ENCODE measurements at regions not wholly inside any gene's neighbourhood (a gene's known extent, or its start where the extent isn't known, plus 50 kb on each side); places are given as distances from the start of the nearest gene placed in this dataset.

DNA sequence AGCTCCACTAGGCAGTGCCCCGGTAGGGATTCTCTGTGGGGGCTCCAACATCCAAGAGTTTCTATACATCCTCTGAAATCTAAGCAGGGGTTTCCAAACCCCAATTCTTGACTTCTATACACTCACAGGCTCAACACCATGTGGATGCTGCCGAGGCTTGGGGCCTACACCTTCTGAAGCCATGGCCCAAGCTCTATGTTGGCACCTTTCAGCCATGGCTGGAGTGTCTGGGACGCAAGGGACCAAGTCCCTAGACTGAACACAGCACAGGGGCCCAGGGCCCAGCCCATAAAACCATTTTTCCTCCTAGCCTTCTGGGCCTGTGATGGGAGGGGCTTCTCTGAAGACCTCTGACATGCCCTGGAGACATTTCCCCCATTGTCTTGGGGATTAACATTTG is 511.8 kb downstream of the TRAM1L1 start:
- Histone ChIP-seq H3K4me3 (no peak overlapping the region), H3K4me1 (ENCODE audit: control insufficient read depth in 5 of 5, insufficient read depth in 5 of 5, low read length in 5 of 5) (no peaks in the 10 kb centered on the region), H3K9me3 (ENCODE audit: control insufficient read depth in 4 of 4, insufficient read depth in 3 of 4, low read length in 3 of 4) (peaks cover 0 to 3% (median 1%) of the 10 kb centered on the region in 4 donors), H3K9ac (ENCODE audit: insufficient read depth in 1 of 2, low read length in 2 of 2) (no peak overlapping the region), H3K27ac (ENCODE audit: low read depth in 1 of 2, low read length in 1 of 2) (no peak overlapping the region), H3K36me3 (ENCODE audit: control insufficient read depth in 4 of 4, insufficient read depth in 4 of 4, low read length in 4 of 4) (no peaks in the 10 kb centered on the region), H3K27me3 (ENCODE audit: control insufficient read depth in 3 of 3, insufficient read depth in 3 of 3, low read length in 2 of 3) (no peaks in the 10 kb centered on the region)
- 50 to 73% methylated on average over 3 of the region's 3 CpGs for WGBS, 2 donors
- ATAC-seq (ENCODE audit: insufficient read depth, low FRiP score), result no peak
- DNase-seq, result no peak
- TF ChIP-seq, protein P1, sequence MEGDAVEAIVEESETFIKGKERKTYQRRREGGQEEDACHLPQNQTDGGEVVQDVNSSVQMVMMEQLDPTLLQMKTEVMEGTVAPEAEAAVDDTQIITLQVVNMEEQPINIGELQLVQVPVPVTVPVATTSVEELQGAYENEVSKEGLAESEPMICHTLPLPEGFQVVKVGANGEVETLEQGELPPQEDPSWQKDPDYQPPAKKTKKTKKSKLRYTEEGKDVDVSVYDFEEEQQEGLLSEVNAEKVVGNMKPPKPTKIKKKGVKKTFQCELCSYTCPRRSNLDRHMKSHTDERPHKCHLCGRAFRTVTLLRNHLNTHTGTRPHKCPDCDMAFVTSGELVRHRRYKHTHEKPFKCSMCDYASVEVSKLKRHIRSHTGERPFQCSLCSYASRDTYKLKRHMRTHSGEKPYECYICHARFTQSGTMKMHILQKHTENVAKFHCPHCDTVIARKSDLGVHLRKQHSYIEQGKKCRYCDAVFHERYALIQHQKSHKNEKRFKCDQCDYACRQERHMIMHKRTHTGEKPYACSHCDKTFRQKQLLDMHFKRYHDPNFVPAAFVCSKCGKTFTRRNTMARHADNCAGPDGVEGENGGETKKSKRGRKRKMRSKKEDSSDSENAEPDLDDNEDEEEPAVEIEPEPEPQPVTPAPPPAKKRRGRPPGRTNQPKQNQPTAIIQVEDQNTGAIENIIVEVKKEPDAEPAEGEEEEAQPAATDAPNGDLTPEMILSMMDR (IDR thresholded peaks at IDR 0.05; ENCODE audit: control extremely low read depth, extremely low read depth), result no peak

GRCh38 chr4:116561768-116562167 is 523.6 kb downstream of the TRAM1L1 start:
- H3K9ac ChIP-seq (ENCODE audit: insufficient read depth in 1 of 2, low read length in 2 of 2), result no peak overlapping the region
- H3K4me3 ChIP-seq, result no peak overlapping the region
- peak in 1 of 3 donors; percentile 1 for DNase-seq
- no peaks in the 10 kb centered on the region for H3K4me1 ChIP-seq (ENCODE audit: control insufficient read depth in 5 of 5, insufficient read depth in 5 of 5, low read length in 5 of 5)
- ATAC-seq (ENCODE audit: insufficient read depth, low FRiP score), result no peak
- H3K9me3 ChIP-seq (ENCODE audit: control insufficient read depth in 4 of 4, insufficient read depth in 3 of 4, low read length in 3 of 4), result peaks cover 0 to 3% (median 1%) of the 10 kb centered on the region in 4 donors
- TF ChIP-seq, protein P1 (IDR thresholded peaks at IDR 0.05; ENCODE audit: control extremely low read depth, extremely low read depth), result no peak
- no peak overlapping the region for H3K27ac ChIP-seq (ENCODE audit: low read depth in 1 of 2, low read length in 1 of 2)
- H3K36me3 ChIP-seq (ENCODE audit: control insufficient read depth in 4 of 4, insufficient read depth in 4 of 4, low read length in 4 of 4), result no peaks in the 10 kb centered on the region
- no peaks in the 10 kb centered on the region for H3K27me3 ChIP-seq (ENCODE audit: control insufficient read depth in 3 of 3, insufficient read depth in 3 of 3, low read length in 2 of 3)

- Histone ChIP-seq H3K27ac (ENCODE audit: low read depth in 1 of 2, low read length in 1 of 2) (no peak overlapping the region), H3K9me3 (ENCODE audit: control insufficient read depth in 4 of 4, insufficient read depth in 3 of 4, low read length in 3 of 4) (no peaks in the 10 kb centered on the region), H3K36me3 (ENCODE audit: control insufficient read depth in 4 of 4, insufficient read depth in 4 of 4, low read length in 4 of 4) (no peaks in the 10 kb centered on the region), H3K4me1 (ENCODE audit: control insufficient read depth in 5 of 5, insufficient read depth in 5 of 5, low read length in 5 of 5) (no peaks in the 10 kb centered on the region), H3K9ac (ENCODE audit: insufficient read depth in 1 of 2, low read length in 2 of 2) (no peak overlapping the region), H3K27me3 (ENCODE audit: control insufficient read depth in 3 of 3, insufficient read depth in 3 of 3, low read length in 2 of 3) (no peaks in the 10 kb centered on the region), H3K4me3 (no peak overlapping the region)
- TF ChIP-seq, protein P1 (IDR thresholded peaks at IDR 0.05; ENCODE audit: control extremely low read depth, extremely low read depth), result no peak
- DNase-seq (no peak), ATAC-seq (ENCODE audit: insufficient read depth, low FRiP score) (no peak)
- WGBS, 2 donors, result 40 to 57% methylated on average over 1 of the region's 1 CpG
Observed at GRCh38 chr4:116551806-116552205, 533.6 kb downstream of the TRAM1L1 start.

DNA sequence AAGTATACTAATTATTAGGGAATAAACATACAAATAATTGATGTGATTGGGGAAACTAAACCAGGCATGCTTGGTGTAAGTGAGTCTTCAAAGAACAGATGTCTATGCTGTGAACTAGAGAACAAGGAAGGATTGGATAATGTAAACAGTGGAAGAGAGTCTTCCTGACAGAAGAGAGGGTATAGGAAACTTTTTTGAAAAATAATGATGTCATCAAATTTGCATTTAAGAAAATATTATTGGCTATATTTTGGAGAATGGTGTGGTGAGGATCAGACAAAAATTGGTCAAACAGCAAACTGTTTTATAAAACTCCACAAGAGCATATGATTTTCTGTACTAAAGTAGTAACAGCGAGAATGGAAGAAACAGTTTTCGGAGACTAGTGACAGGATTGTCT is 537.7 kb downstream of the TRAM1L1 start:
- no peak overlapping the region for H3K4me3 ChIP-seq
- ATAC-seq (ENCODE audit: insufficient read depth, low FRiP score) (no peak), DNase-seq (no peak)
- TF ChIP-seq, protein P1 (IDR thresholded peaks at IDR 0.05; ENCODE audit: control extremely low read depth, extremely low read depth), result no peak
- H3K36me3 ChIP-seq (ENCODE audit: control insufficient read depth in 4 of 4, insufficient read depth in 4 of 4, low read length in 4 of 4), result no peaks in the 10 kb centered on the region
- H3K9ac ChIP-seq (ENCODE audit: insufficient read depth in 1 of 2, low read length in 2 of 2), result no peak overlapping the region
- WGBS, 2 donors, result 95 to 96% methylated on average over 2 of the region's 2 CpGs
- H3K27ac ChIP-seq (ENCODE audit: low read depth in 1 of 2, low read length in 1 of 2), result no peak overlapping the region
- no peaks in the 10 kb centered on the region for H3K4me1 ChIP-seq (ENCODE audit: control insufficient read depth in 5 of 5, insufficient read depth in 5 of 5, low read length in 5 of 5)
- peaks cover 0 to 2% (median 0%) of the 10 kb centered on the region in 4 donors for H3K9me3 ChIP-seq (ENCODE audit: control insufficient read depth in 4 of 4, insufficient read depth in 3 of 4, low read length in 3 of 4)
- H3K27me3 ChIP-seq (ENCODE audit: control insufficient read depth in 3 of 3, insufficient read depth in 3 of 3, low read length in 2 of 3), result no peaks in the 10 kb centered on the region

Measured in lung (tissue), 11 donors.